IPS DF 19.7 (cell line): ENCODE measurements at regions not wholly inside any gene's neighbourhood (a gene's known extent, or its start where the extent isn't known, plus 50 kb on each side); places are given as distances from the start of the nearest gene placed in this dataset.

Experiments
- DNase-seq: peaks from one replicate; pipeline ENCODE4 v3.0.0-alpha.2; 2013; ENCODE audit warnings: low read depth, low spot score

DNA sequence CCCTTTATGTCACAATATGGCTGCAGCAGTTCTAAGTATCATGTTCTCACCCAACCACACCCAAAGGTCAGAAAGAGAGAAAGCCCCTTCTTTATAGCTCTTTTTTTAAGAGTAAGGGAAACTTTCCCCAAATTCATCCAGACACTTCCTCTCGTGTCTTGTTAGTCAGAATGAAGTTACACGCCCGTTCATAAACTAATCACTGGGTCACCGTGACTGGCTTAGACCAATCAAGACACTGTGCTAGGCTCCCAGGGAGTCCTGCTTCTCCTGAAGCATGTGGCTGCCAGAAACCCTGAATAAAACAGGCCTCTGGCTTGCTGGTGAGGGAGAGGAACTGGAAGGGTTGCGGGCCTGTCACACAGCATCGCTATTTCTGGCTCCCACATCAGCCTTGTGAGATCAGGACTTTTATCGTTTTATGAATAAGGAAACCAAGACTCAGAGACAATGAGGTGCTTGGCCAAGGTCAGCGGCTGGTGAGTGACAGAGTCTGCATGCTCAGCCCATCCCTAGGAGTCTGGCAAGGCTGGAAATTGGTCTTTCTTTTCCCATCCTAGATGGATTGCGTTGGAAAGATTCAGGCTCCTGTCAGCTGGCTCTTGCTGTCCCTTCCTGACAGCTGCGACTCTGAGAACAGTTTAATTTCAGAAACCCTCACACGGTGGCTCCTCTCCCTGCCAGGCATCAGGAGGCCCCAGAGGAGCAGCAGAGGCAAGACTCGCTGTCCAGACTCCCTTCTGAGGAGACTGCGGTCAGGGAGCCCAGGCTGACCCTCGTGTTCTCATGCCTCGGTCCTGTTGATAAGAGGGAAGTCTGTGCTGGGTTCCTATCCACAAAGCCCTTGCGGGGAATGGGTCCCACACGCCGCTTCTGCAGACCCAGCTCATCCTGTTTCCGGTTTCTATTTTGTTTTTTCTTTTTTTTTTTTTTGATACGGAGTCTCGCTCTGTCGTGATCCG is 104.5 kb upstream of the TAF1B start:
- DNase-seq: no peak

DNA sequence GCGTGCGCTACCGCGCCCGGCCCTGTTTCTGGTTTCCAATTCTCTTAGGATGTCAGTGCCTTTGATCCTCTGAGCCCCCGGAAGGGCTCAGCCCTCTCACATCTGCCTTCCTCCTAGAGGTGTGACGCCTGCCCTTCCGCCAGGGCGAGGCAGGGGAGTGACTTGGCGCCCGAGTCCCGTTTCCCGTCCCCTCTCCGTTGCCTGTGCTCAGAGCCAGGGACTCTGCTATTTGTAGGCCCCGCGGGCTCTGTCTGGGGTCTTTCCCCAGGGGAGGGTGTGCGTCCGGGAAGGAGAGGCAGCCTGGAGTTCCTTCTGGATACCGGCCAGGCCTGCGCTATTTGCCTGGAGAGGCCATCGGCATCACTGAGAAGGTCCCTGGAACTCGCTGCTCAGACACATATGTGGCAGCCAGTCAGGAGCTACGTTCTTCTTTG is 103.7 kb upstream of the TAF1B start:
- no peak for DNase-seq

DNA sequence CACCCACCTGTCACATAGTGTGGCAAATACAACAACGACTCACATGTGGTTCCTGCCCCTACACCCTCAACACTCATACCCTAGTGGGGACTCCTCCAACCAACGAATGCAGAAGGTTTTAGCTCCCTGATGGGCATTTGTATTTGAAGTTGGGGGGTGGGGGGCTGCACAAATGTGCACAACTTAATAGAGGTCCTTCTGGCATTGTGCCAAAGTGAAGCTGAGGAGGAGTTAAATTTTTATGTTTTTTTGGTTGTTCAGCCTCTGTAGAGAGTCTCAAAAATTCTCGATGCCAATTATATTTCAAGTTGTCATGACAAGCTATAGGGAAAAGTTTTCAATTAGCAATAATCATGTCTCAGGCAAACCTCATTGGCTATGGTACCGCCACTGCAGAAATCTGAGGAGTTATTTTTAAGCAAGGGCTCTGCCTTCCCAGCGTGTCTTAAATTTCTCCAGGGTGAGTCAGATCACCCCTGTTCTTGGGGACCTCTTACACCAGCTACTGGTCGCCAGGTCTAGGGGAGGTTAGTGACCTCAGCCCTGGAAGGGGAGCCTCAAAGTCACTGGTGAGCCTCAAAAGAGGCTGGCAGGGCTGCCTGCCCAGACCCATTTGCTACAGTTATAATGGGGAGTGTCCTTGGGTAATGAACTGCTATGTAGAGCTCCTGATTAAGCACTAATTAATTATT is 102.7 kb upstream of the TAF1B start:
- no peak for DNase-seq

DNA sequence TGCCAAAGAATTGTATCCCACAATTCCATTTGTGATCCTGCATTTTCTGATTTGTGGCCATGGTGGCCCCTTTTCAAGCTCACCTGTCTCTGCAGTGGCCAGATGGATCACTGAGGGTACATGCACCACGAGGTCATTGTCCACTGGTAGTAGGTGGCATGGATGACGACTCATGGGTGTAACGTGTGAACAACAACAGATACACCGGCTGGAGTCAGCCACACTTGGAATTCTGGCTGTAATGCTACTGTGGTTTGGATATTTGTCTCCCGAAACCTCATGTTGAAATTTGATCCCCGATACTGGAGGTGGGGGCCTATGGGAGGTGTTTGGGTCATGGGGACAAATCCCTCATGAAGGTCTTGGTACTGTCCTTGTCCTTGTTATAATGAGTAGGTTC is 102.2 kb upstream of the TAF1B start:
- DNase-seq: no peak

DNA sequence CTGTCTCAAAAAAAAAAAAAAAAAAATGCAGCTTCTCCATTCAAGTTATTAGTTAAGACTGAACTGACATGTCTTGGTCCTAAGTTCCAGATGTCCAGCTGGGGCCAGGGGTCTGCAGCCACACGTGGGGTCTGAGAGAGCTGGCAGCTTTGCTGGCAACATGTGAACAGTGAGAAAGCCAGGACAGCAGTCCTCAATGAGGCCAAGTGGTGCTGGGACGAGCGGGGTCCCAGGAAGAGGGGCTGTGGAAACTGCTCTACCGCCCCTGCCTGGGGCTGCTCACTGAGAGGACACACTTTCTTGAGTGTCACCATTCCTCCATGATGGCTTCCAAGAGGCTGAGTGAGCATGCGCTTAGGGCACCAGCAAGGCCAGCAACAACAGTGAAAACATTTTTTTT is 100.7 kb upstream of the TAF1B start:
- DNase-seq: no peak

DNA sequence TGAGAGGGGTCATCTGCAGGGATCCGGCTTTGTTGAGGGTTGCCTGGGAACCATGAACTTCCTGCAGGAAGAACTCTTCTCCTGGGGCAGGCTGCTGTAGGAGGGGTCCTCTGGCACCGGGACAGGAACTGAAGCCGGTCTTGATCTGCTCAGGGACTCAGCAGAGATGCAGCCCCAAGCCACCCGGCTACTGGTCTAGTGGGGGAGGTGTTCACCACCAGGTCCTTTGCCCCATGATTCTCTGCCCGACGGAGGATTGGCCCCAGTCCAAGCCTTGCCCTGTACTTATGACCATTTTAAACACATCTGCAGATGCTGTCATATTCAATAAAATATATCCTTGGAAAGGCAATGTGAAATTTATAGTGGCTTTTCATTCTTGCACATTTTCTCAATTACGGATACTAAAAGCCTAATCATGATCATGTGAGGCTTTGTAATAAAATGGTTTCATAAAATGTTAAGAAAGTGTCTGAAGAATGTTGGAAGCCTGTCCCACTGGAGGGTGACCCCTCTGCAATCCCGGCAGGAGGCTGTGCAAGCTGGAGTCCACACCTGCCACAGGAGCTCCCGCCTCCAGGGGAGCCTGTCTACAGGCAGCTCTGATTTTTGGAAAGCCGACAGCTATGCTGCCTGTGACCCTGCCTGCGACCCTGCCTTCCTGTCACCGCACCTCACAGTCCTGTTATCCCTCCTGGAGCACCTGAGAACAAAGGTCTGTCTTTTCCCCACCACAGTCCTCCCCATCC is 98.8 kb upstream of the TAF1B start:
- no peak for DNase-seq

DNA sequence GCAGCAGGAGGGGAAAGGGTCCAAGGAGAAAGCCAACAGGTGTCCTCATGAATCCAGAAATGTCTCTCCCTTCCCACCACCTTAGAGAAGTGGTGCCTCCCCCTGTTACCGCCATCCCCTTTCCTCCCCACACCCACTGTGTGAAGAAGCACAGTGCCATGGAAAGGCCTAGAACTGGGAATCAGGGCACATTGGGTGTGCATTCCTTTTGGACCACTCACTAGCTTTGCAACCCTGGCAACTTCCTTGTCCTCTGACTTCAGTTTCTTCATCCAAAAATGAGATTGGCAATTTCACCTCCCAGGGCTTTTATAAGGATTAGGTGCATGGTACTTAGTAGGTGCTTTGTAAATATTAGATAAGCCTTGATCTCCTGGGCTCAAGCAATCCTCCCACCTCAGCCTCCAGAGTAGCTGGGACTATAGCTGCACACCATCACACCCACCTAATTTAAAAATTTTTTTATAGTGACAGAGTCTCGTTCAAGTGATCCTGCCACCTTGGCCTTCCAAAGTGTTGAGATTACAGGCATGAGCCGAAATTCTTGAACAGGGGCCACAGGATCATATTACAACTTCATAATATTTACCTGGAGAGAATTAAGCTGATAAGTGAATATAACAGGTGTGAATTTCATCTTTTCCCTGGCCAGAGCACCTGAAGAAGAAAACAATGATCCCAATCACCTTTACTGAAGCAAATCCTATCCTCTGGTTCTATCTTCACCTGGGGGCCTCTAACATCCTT is 97.9 kb upstream of the TAF1B start:
- no peak for DNase-seq

DNA sequence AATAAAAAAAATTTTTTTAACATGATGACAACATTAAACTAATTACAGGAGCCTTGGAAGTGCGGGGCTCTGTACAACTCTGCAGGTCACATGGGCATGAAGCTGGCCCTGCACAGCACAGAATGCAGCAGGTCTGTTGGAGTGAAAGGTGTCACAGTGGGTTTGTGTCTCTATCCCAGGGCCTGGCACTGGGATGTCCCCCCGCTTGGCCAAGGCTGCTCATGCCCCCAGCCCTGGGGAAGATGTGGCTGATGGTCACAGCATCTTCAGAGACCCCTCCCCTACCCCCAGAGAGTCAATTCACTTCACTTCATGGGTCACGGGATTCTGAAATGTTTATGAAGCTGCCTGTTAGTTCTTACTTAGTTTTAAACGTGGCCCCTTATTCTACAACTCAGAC is 95.9 kb upstream of the TAF1B start:
- DNase-seq: no peak

DNA sequence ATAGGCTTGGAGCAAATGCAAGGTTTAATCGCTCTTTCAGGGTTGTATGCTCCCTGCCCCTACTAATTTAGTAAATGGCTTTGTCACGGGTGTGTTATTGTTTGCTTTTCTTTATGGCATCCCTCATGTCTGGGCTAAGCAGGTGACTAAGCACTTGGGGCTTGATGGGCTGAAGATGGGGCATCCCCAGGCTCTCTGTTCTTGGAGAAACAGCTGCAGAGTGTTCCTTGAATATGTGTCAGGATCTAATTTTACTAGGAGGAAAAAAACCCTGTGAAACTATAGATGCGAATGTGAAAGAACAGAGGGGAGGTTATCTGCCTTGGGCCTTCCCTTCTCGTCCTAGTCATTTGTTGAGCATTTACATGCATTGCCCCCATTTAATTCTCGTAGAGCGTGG is 94.7 kb upstream of the TAF1B start:
- DNase-seq: no peak

DNA sequence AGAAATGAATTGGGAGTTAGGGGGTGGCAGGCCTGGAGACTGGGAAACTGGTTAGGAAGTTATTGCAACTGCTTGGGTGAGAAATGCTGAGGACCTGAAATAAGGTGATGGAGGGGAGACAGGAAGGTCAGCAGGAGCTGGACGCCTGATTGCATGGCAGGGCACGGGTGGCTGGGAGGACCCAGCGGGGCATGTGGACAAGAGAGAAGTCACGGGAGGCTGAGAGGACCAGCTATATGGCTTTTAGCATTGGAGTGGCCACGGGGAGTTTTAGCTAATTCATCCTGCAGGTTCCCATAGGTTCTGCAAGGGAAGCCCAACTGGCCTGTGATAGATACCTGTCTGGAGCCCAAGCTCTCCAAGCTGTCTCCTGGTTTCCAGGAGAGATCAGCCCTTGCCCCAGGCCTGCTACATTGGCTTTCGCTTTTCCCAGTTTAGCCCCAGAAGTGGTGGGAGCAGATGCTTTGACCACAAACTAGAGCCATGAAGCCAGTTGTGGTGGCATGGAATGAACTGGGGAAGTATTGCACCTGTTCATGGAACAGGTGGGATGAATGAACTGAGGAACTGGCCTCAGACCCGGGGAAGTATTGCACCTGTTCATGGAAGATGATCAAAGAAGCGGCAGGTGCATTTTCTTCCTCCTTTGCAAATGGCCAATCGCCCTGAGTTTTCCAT is 93.6 kb upstream of the TAF1B start:
- no peak for DNase-seq

DNA sequence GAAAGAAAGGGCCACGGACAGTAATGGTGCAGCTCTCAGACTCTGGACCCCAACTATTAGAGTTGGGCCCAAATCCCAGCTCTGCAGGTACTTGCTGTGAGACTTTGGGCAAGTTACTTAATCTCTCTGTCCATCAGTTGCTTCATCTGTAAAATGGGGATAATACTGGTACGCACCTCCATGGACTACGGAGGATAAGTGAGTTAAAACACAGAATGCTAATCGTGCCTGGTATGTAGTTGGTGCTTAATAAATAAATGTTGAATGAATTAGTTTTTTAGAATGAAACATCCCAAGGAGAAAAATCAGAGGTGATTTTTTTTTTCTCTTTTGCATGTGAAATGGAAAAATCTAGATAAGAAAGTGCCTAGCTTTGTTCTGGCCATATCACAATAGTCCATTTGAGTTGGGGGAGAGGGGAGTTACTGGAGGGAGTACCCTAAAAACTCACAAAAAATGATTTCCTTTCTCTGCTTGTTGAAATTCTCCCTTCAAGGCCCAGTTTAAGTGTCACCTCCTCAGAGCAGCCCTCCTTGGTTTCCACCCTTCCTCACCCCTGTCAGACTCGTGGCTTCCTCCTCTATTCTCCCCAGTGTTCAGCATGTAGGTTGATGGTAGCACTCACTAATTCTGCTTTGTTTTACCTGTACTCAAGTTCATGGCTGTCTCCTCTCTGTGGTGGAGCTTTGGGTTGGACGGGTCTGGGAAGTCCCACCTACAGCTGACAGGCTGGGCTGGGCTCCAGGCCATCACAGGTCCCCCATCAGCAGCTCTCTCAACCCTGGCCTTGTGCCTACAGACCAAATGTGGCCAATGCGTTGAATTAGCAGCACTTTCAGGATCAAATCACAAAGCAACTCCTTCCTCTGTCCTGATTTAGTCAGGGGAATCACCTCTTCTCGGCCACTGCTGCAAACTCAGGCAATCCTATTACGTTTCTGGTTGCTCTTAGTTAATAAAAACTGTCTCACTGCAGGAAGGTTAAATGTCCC is 92.8 kb upstream of the TAF1B start:
- DNase-seq: no peak

DNA sequence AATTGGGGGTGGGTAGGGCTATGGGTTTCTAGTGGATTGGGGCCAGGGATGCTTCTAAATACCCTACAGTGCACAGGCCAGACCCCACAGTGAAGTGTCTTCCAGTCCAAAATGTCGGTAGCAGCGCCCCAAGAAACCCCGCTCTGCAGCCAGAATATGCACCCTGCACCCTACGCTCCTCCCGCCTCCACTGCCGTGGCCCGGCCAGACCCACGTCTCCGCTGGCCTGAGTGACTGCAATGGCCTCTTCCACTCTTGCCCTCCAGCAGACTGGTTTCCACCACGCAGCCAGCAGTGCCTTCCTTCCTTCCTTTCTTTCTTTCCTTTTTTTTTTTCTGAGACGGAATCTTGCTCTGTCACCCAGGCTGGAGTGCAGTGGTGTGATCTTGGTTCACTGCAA is 91.4 kb upstream of the TAF1B start:
- DNase-seq: no peak

DNA sequence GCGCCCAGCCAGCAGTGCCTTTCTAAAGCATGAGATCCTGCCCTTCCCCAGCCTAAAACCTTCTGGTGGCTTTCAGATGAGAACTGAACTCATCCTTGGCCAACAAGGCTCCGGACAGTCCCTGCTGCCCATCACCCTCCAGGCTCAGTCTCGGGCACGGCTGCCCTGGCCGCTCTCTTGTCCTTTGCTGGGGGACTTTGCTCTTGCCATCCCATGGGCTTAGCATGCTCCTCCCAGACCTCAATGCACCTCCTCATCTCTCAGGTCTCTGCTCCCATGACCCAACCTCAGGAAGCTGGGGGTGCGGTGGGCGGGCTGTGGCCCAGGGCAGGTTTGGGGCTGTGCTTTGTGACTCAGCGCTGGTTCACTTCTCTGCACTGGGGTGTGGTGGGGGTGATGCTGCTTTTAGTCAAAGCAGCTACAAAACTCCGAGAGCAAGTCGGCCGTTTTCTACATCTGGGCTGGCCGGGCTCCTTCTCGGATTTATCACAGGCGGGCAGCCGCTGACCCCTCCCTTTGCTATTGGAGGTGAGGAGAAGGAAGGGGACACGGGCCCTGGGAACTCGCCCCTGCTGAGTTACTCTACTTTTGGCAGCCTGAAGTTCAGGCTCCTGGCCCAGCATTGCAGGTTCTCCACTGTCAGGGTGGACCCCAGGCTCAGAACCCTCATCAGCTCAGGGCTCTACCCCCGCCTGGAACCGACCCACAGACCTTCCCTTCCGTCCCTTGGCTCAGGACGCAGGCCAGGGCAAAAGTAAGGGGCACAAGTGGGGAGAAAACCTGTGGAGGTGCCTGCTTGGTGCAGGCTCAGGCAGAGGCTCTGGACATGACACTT is 90.6 kb upstream of the TAF1B start:
- no peak for DNase-seq

DNA sequence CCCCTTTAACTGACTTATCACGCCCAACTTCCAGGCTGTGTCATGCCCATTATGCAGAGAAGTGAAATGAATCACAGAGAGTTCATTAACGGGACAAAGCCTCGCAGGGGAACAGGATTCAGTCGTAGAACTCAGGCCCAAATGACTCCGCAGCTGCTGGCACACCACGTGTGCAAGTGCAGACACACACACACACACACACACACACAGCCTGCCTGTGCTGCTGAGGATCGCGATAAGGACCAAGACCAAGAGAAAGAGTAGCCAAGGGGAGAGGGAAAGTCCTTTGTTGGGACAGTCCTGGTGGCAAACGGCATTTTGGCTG is 90.0 kb upstream of the TAF1B start:
- DNase-seq: no peak

DNA sequence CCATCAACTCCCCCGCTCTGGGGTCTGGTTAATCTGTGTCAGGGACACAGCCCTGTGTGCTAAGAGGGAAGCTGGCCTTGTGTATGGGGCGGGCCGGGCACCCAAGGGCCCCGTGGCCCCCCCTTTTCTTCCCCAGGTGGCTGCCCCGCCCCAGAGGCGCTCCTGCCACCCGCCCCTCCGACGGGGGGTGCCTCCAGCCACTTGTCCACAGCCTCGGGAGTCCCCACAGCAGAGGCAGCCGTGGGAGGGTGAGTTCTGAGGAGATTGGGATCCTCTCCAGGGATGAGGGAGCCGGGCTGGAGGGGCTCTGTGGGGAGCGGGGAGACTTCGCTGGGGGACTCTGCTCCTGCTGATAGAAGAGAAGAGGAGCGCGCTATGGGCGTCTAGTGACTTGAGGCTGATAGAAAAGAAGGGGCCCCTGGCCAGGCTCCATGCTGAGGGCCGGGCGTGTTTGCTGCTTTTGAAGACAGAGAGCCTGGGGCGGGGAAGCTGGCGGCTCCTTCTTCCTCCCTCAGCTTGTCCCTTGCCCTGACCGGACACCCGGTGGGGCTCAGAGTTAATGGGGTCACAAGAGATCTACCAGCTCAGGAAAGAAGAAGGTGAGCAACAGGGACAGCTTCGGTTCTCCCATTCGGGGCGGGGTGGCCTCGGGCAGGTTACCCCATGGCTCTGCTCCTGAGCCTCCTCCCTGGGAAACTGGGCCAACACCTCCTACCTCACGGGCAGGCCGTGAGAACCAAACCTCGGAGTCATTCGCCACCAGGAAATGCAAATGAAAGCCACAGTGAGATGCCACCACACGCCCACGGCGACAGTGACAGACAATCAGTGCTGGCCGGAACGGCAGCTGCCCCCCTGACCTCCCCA is 89.4 kb upstream of the TAF1B start:
- no peak for DNase-seq

DNA sequence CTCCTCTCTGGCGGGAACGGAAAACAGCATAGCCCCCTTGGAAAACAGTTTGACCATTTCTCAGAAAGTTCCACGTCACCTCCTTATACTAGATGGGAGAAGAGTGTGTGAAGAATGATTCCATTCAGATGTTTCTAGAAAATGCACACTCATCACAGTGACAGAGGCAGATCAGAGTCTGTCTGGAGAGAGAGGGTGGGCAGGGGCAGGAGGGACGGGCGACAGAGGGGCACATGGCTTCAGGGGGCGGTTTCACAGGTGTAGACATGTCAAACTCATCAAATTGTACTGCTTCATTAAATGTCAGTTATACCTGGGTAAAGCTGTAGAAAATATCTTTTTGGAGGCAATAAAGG is 88.8 kb upstream of the TAF1B start:
- no peak for DNase-seq

DNA sequence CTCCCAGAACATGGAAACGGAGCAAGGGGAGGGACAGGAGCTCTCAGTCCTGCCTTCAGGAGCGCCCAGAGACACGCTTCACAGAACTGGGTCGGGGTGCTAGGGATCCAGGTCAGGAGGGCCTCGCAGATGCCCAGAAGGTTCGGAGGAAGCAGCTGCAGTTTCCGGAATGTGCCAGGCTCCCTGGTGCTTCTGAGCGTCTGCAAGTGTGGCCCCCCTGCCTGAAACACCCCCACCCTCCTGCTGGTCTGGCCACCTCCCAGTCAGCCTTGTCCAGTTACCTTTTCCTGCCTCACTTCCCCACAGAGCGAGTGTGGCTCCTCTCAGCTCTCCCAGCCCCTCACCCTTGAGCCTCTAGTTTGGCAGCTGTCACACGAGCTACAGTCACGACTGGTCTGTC is 88.3 kb upstream of the TAF1B start:
- DNase-seq: no peak

DNA sequence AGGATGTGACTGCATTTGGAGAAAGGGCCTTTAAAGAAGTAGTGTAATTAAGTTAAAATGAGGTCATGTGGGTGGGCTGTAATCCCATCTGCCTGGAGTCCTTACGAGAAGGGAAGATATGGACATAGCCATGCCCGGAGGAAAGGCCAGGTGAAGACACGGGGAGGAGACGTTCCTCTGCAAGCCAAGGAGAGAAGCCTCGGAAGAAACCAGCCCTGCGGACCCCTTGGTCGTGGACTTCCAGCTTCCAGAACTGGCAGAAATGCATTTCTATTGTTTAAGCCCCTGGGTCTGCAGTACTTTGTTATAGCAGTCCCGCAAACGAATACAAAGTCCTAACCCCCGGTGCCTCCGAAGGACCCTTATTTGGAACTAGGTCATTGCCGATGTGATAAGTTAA is 87.6 kb upstream of the TAF1B start:
- DNase-seq: no peak
